GM12878 (cell line): ENCODE measurements at regions not wholly inside any gene's neighbourhood (a gene's known extent, or its start where the extent isn't known, plus 50 kb on each side); places are given as distances from the start of the nearest gene placed in this dataset.

Experiments
- ATAC-seq: fragments of 200-7000 bp; cut with Tn5 transposase; 3 replicates; pipeline ENCODE4 v1.9.1; 2020; ENCODE audit warnings: mild to moderate bottlenecking, moderate library complexity
- BruUV-seq: library from RNA; stranded (reverse); fragments of 400-500 nt; replicated peaks from 2 replicates; lab custom pipeline; 2021; lab: Mats Ljungman, UMichigan
- CTCF ChIA-PET: fragments of 300-600 bp; sonication (Branson Sonifier 250); formaldehyde crosslinking; extraction: SDS; loops from one replicate; lab custom pipeline; 2021; ENCODE audit warnings: inconsistent platforms; lab: Yijun Ruan, JAX
- POLR2A ChIA-PET: fragments of 350-600 bp; formaldehyde crosslinking; extraction: SDS; loops from one replicate; lab custom pipeline; 2021; ENCODE audit warnings: inconsistent platforms; lab: Charles Lee
- RAD21 ChIA-PET: fragments of 300-600 bp; sonication (Branson Sonifier 250); formaldehyde crosslinking; loops from one replicate; lab custom pipeline; 2023; ENCODE audit warnings: antibody characterized with exemption; ENCODE audit not compliant: unreplicated experiment; lab: Charles Lee
- SMC1A ChIA-PET: fragments of 300-600 bp; sonication (Branson Sonifier 250); formaldehyde crosslinking; loops from one replicate; lab custom pipeline; 2023; ENCODE audit not compliant: unreplicated experiment, uncharacterized antibody; lab: Charles Lee
- DNase-seq: peaks from one replicate; pipeline ENCODE4 v3.0.0-alpha.2; 2011; ENCODE audit warnings: low read depth, low spot score
- FAIRE-seq: peaks from 3 replicates; lab custom pipeline; 2011; peaks lifted over from hg19 to GRCh38; lab: Jason Lieb, UNC
- H2AFZ ChIP-seq: 2 replicates; pipeline ENCODE4 v1.6.0; 2011; ENCODE audit warnings: low read depth, low read length, control low read depth; ENCODE audit not compliant: control insufficient read depth
- H3K27ac ChIP-seq: 2 replicates; pipeline ENCODE4 v1.5.1; 2011; ENCODE audit warnings: control low read depth; ENCODE audit not compliant: control insufficient read depth, insufficient read depth
- H3K27me3 ChIP-seq, 2 experiments: replicated peaks in 1 of 2; 2 replicates each; pipeline versions ENCODE4 v1.6.0 to v1.6.1; 2011; ENCODE audit warnings: low read length in 1 of 2; ENCODE audit not compliant: control insufficient read depth in 2 of 2, insufficient read depth in 2 of 2
- H3K36me3 ChIP-seq, 2 experiments: 2 replicates each; pipeline ENCODE4 v1.5.1; 2011; ENCODE audit warnings: low read length in 1 of 2; ENCODE audit not compliant: control insufficient read depth in 2 of 2, insufficient read depth in 2 of 2
- H3K4me1 ChIP-seq: 2 replicates; pipeline ENCODE4 v1.6.1; 2011; ENCODE audit warnings: mild to moderate bottlenecking, low read length, moderate library complexity, mixed read lengths; ENCODE audit not compliant: control insufficient read depth, insufficient read depth
- H3K4me2 ChIP-seq: 2 replicates; pipeline ENCODE4 v1.6.0; 2011; ENCODE audit warnings: control low read depth; ENCODE audit not compliant: control insufficient read depth, insufficient read depth
- H3K4me3 ChIP-seq: fragments of 200-600 bp; sonication (generic); 2 replicates; pipeline ENCODE4 v1.5.1; 2016
- H3K79me2 ChIP-seq: 2 replicates; pipeline ENCODE4 v1.6.0; 2011; ENCODE audit warnings: low read length; ENCODE audit not compliant: control insufficient read depth, insufficient read depth
- H3K9ac ChIP-seq: 2 replicates; pipeline ENCODE4 v1.8.0; 2011; ENCODE audit warnings: low read length, control low read depth, mixed read lengths; ENCODE audit not compliant: control insufficient read depth, insufficient read depth
- H3K9me3 ChIP-seq: replicated peaks from 3 replicates; pipeline ENCODE4 v1.5.1; 2011; ENCODE audit warnings: mild to moderate bottlenecking, low read length; ENCODE audit not compliant: control insufficient read depth, insufficient read depth
- H4K20me1 ChIP-seq: 2 replicates; pipeline ENCODE4 v1.6.0; 2011; ENCODE audit not compliant: control insufficient read depth, insufficient read depth
- FOXK2 ChIP-seq: fragments of 450-650 bp; IDR thresholded peaks from 2 replicates; pipeline ENCODE4 v1.6.1; 2017; ENCODE audit warnings: mild to moderate bottlenecking, moderate library complexity
- FOXM1 ChIP-seq: IDR thresholded peaks from 2 replicates; pipeline ENCODE4 v1.6.1; 2012; ENCODE audit warnings: low read depth, mild to moderate bottlenecking, inconsistent platforms, low read length, moderate library complexity
- JUND ChIP-seq: IDR thresholded peaks from 2 replicates; pipeline ENCODE4 v1.6.1; 2012; ENCODE audit warnings: low read depth, mild to moderate bottlenecking, low read length, improper control_type of control experiment, moderate library complexity
- MTA3 ChIP-seq: IDR thresholded peaks from 2 replicates; pipeline ENCODE4 v1.6.1; 2012; ENCODE audit warnings: low read length, inconsistent platforms, borderline replicate concordance
- MYC ChIP-seq: IDR thresholded peaks from 2 replicates; pipeline ENCODE4 v1.6.1; 2011; ENCODE audit warnings: mild to moderate bottlenecking, low read length, moderate library complexity, inconsistent platforms; ENCODE audit not compliant: insufficient read depth, insufficient replicate concordance, insufficient read length, severe bottlenecking
- SMAD1 ChIP-seq: fragments of 450-650 bp; IDR thresholded peaks from 2 replicates; pipeline ENCODE4 v1.6.1; 2018; ENCODE audit warnings: mild to moderate bottlenecking, low read depth; ENCODE audit not compliant: partially characterized antibody
- in situ Hi-C: fragments of 300-500 bp; cut with MboI; formaldehyde crosslinking; loops from 9 replicates; pipeline ENCODE4 v1.14.3; 2018; ENCODE audit warnings: mixed read lengths
- intact Hi-C: fragments of 100-400 bp; cut with micrococcal nuclease; formaldehyde crosslinking; loops from one replicate; pipeline ENCODE4 v1.14.2; 2022; ENCODE audit not compliant: unreplicated experiment
- TF ChIP-seq, protein P1 (sequence below): IDR thresholded peaks from 2 replicates; pipeline ENCODE4 v1.6.1; 2011; ENCODE audit warnings: borderline replicate concordance, low read depth, mild to moderate bottlenecking, moderate library complexity, mixed read lengths, low read length; ENCODE audit not compliant: insufficient read depth; ENCODE audit errors: extremely low read length
- TF ChIP-seq, protein P2 (sequence below): fragments of 450-650 bp; formaldehyde crosslinking; IDR thresholded peaks from 2 replicates; pipeline ENCODE4 v1.4.0; 2020; ENCODE audit warnings: mild to moderate bottlenecking, moderate library complexity
- TF ChIP-seq, protein P3 (sequence below), 3 experiments: IDR thresholded peaks in 2 of 3; conservative IDR thresholded peaks in 1 of 3; 2 replicates each; pipeline ENCODE4 v1.5.1; 2011; ENCODE audit warnings: low read depth in 3 of 3, low read length in 3 of 3, mild to moderate bottlenecking in 3 of 3, control low read depth in 2 of 3, moderate library complexity in 2 of 3, inconsistent platforms in 1 of 3, mixed read lengths in 1 of 3; ENCODE audit not compliant: control insufficient read depth in 2 of 3, insufficient read depth in 1 of 3; ENCODE audit errors: extremely low read depth in 1 of 3
- TF ChIP-seq, protein P4 (sequence below): fragments of 450-650 bp; IDR thresholded peaks from 2 replicates; pipeline ENCODE4 v1.6.1; 2017; ENCODE audit warnings: antibody characterized with exemption, mild to moderate bottlenecking, moderate library complexity
- TF ChIP-seq, protein P5 (sequence below): fragments of 150-350 bp; IDR thresholded peaks from 2 replicates; pipeline ENCODE4 v1.6.1; 2016; ENCODE audit warnings: low read depth, low read length

DNA sequence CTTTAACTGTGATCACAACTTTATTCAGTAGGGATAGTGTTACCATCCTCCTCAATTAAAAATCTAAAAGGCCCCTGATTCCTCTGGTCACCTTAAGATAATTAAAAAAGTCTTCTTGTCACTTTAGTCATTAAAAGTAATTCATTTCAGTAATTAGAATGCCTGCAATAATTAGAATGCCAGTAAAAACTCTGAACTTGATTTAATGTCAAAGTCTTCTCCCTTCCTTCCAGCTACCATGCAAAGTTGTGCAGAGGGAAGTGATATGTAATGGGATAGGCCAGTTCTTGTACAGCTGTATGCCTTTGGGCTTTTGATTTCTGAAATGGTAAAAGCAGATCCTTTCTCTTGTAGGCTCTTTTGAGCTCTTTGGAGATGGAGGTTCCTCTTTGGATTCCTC, 417.2 kb downstream of the ADAM29 start:
- H3K36me3 ChIP-seq = no peaks in the 10 kb centered on the region
- ChIA-PET SMC1A (no interaction called here), RAD21 (no interaction called here), POLR2A (no interaction called here), CTCF (no interaction called here)
- no peak for FAIRE-seq
- H3K27ac ChIP-seq = no peak overlapping the region
- H3K4me3 ChIP-seq = no peak overlapping the region
- no peak overlapping the region for H2AFZ ChIP-seq
- intact Hi-C loops (no loop called here), in situ Hi-C loops (no loop called here)
- no peak overlapping the region for H3K9ac ChIP-seq
- no TSS peak for BruUV-seq
- no peaks in the 10 kb centered on the region for H3K79me2 ChIP-seq
- H4K20me1 ChIP-seq = no peaks in the 10 kb centered on the region
- H3K4me2 ChIP-seq = no peak overlapping the region
- no peak for DNase-seq
- H3K4me1 ChIP-seq = no peaks in the 10 kb centered on the region
- no peak for ATAC-seq
- no peaks in the 10 kb centered on the region for H3K9me3 ChIP-seq
- no peaks in the 10 kb centered on the region for H3K27me3 ChIP-seq
- TF ChIP-seq FOXM1 (no peak), JUND (no peak), FOXK2 (no peak), MYC (no peak), SMAD1 (no peak), MTA3 (no peak)
- TF ChIP-seq, protein P1, sequence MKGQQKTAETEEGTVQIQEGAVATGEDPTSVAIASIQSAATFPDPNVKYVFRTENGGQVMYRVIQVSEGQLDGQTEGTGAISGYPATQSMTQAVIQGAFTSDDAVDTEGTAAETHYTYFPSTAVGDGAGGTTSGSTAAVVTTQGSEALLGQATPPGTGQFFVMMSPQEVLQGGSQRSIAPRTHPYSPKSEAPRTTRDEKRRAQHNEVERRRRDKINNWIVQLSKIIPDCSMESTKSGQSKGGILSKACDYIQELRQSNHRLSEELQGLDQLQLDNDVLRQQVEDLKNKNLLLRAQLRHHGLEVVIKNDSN = no peak
- TF ChIP-seq, protein P2, sequence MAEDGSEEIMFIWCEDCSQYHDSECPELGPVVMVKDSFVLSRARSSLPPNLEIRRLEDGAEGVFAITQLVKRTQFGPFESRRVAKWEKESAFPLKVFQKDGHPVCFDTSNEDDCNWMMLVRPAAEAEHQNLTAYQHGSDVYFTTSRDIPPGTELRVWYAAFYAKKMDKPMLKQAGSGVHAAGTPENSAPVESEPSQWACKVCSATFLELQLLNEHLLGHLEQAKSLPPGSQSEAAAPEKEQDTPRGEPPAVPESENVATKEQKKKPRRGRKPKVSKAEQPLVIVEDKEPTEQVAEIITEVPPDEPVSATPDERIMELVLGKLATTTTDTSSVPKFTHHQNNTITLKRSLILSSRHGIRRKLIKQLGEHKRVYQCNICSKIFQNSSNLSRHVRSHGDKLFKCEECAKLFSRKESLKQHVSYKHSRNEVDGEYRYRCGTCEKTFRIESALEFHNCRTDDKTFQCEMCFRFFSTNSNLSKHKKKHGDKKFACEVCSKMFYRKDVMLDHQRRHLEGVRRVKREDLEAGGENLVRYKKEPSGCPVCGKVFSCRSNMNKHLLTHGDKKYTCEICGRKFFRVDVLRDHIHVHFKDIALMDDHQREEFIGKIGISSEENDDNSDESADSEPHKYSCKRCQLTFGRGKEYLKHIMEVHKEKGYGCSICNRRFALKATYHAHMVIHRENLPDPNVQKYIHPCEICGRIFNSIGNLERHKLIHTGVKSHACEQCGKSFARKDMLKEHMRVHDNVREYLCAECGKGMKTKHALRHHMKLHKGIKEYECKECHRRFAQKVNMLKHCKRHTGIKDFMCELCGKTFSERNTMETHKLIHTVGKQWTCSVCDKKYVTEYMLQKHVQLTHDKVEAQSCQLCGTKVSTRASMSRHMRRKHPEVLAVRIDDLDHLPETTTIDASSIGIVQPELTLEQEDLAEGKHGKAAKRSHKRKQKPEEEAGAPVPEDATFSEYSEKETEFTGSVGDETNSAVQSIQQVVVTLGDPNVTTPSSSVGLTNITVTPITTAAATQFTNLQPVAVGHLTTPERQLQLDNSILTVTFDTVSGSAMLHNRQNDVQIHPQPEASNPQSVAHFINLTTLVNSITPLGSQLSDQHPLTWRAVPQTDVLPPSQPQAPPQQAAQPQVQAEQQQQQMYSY (CRISPR knock-in tag) = no peak
- TF ChIP-seq, protein P3, sequence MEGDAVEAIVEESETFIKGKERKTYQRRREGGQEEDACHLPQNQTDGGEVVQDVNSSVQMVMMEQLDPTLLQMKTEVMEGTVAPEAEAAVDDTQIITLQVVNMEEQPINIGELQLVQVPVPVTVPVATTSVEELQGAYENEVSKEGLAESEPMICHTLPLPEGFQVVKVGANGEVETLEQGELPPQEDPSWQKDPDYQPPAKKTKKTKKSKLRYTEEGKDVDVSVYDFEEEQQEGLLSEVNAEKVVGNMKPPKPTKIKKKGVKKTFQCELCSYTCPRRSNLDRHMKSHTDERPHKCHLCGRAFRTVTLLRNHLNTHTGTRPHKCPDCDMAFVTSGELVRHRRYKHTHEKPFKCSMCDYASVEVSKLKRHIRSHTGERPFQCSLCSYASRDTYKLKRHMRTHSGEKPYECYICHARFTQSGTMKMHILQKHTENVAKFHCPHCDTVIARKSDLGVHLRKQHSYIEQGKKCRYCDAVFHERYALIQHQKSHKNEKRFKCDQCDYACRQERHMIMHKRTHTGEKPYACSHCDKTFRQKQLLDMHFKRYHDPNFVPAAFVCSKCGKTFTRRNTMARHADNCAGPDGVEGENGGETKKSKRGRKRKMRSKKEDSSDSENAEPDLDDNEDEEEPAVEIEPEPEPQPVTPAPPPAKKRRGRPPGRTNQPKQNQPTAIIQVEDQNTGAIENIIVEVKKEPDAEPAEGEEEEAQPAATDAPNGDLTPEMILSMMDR (IDR thresholded peaks at IDR 0.05 in 2 of 3, conservative IDR thresholded peaks at IDR 0.05 in 1 of 3; ENCODE audit: control insufficient read depth in 2 of 3, extremely low read depth in 1 of 3, insufficient read depth in 1 of 3, low read depth in 3 of 3, low read length in 3 of 3) = no peak
- TF ChIP-seq, protein P4, sequence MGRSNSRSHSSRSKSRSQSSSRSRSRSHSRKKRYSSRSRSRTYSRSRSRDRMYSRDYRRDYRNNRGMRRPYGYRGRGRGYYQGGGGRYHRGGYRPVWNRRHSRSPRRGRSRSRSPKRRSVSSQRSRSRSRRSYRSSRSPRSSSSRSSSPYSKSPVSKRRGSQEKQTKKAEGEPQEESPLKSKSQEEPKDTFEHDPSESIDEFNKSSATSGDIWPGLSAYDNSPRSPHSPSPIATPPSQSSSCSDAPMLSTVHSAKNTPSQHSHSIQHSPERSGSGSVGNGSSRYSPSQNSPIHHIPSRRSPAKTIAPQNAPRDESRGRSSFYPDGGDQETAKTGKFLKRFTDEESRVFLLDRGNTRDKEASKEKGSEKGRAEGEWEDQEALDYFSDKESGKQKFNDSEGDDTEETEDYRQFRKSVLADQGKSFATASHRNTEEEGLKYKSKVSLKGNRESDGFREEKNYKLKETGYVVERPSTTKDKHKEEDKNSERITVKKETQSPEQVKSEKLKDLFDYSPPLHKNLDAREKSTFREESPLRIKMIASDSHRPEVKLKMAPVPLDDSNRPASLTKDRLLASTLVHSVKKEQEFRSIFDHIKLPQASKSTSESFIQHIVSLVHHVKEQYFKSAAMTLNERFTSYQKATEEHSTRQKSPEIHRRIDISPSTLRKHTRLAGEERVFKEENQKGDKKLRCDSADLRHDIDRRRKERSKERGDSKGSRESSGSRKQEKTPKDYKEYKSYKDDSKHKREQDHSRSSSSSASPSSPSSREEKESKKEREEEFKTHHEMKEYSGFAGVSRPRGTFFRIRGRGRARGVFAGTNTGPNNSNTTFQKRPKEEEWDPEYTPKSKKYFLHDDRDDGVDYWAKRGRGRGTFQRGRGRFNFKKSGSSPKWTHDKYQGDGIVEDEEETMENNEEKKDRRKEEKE = no peak
- TF ChIP-seq, protein P5, sequence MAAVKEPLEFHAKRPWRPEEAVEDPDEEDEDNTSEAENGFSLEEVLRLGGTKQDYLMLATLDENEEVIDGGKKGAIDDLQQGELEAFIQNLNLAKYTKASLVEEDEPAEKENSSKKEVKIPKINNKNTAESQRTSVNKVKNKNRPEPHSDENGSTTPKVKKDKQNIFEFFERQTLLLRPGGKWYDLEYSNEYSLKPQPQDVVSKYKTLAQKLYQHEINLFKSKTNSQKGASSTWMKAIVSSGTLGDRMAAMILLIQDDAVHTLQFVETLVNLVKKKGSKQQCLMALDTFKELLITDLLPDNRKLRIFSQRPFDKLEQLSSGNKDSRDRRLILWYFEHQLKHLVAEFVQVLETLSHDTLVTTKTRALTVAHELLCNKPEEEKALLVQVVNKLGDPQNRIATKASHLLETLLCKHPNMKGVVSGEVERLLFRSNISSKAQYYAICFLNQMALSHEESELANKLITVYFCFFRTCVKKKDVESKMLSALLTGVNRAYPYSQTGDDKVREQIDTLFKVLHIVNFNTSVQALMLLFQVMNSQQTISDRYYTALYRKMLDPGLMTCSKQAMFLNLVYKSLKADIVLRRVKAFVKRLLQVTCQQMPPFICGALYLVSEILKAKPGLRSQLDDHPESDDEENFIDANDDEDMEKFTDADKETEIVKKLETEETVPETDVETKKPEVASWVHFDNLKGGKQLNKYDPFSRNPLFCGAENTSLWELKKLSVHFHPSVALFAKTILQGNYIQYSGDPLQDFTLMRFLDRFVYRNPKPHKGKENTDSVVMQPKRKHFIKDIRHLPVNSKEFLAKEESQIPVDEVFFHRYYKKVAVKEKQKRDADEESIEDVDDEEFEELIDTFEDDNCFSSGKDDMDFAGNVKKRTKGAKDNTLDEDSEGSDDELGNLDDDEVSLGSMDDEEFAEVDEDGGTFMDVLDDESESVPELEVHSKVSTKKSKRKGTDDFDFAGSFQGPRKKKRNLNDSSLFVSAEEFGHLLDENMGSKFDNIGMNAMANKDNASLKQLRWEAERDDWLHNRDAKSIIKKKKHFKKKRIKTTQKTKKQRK = no peak
